ENCODE measurements at regions not wholly inside any gene's neighbourhood (a gene's known extent, or its start where the extent isn't known, plus 50 kb on each side); places are given as distances from the start of the nearest gene placed in this dataset.

DNA sequence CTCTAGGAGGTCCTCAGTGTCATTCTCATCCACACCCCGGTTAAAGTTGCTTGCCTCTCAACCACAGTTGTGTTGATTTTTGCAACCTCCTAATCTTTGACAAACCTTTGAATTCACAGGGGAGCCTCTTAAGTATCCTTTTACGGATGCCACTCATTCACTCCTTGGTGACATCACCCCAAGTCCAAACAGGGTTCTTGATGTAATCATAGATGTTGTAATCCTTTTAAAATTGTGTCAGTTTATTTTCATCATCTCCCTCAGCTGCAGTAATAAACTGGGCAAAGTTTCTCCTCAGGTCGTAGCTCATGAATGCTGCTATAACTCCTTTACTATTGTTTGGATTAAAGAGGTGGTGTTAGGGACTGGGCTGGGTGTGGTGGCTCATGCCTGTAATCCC, 637.2 kb upstream of the NUDT12 start:
- H3K9me3 Mint-ChIP-seq, result peaks cover 6 to 7% of the 10 kb centered on the region in 2 donors
- no peaks in the 10 kb centered on the region for H3K36me3 ChIP-seq (ENCODE audit: control insufficient read depth, insufficient read depth, low read length)
- H3K27me3 ChIP-seq (ENCODE audit: control insufficient read depth, insufficient read depth, low read length), result no peaks in the 10 kb centered on the region
- WGBS (ENCODE audit: insufficient coverage), result 79% methylated on average over 2 of the region's 3 CpGs
- no peaks in the 10 kb centered on the region for H3K4me1 Mint-ChIP-seq
- ATAC-seq, result no peak
- TF ChIP-seq, protein P1, sequence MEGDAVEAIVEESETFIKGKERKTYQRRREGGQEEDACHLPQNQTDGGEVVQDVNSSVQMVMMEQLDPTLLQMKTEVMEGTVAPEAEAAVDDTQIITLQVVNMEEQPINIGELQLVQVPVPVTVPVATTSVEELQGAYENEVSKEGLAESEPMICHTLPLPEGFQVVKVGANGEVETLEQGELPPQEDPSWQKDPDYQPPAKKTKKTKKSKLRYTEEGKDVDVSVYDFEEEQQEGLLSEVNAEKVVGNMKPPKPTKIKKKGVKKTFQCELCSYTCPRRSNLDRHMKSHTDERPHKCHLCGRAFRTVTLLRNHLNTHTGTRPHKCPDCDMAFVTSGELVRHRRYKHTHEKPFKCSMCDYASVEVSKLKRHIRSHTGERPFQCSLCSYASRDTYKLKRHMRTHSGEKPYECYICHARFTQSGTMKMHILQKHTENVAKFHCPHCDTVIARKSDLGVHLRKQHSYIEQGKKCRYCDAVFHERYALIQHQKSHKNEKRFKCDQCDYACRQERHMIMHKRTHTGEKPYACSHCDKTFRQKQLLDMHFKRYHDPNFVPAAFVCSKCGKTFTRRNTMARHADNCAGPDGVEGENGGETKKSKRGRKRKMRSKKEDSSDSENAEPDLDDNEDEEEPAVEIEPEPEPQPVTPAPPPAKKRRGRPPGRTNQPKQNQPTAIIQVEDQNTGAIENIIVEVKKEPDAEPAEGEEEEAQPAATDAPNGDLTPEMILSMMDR (IDR thresholded peaks at IDR 0.05), result no peak
- H3K27me3 Mint-ChIP-seq (ENCODE audit: low read depth in 2 of 2), result no peaks in the 10 kb centered on the region
- H3K27ac ChIP-seq (ENCODE audit: low read length), result no peak overlapping the region
- DNase-seq, result no peak
- intact Hi-C loops (cut with micrococcal nuclease), result no loop called here
- H3K4me3 ChIP-seq (ENCODE audit: low read length), result no peak overlapping the region
- H3K4me3 Mint-ChIP-seq, result no peak overlapping the region
- peaks cover 7% of the 10 kb centered on the region for H3K36me3 Mint-ChIP-seq
- no peak overlapping the region for H3K27ac Mint-ChIP-seq
- no peaks in the 10 kb centered on the region for H3K4me1 ChIP-seq (ENCODE audit: control insufficient read depth, insufficient read depth, low read length)
- peaks cover 4% of the 10 kb centered on the region for H3K9me3 ChIP-seq (ENCODE audit: control insufficient read depth, insufficient read depth, low read length)

- Mint-ChIP-seq H3K4me1 (no peaks in the 10 kb centered on the region), H3K27me3 (ENCODE audit: low read depth in 2 of 2) (no peaks in the 10 kb centered on the region), H3K36me3 (peaks cover 7% of the 10 kb centered on the region), H3K9me3 (peaks cover 6 to 7% of the 10 kb centered on the region in 2 donors), H3K4me3 (no peak overlapping the region), H3K27ac (no peak overlapping the region)
- TF ChIP-seq, protein P1 (IDR thresholded peaks at IDR 0.05), result no peak
- no peak for ATAC-seq
- no peak overlapping the region for H3K4me3 ChIP-seq (ENCODE audit: low read length)
- H3K9me3 ChIP-seq (ENCODE audit: control insufficient read depth, insufficient read depth, low read length), result peaks cover 4% of the 10 kb centered on the region
- 94% methylated on average over 1 of the region's 1 CpG for WGBS (ENCODE audit: insufficient coverage)
- no peaks in the 10 kb centered on the region for H3K27me3 ChIP-seq (ENCODE audit: control insufficient read depth, insufficient read depth, low read length)
- no peaks in the 10 kb centered on the region for H3K36me3 ChIP-seq (ENCODE audit: control insufficient read depth, insufficient read depth, low read length)
- DNase-seq, result no peak
- no peak overlapping the region for H3K27ac ChIP-seq (ENCODE audit: low read length)
- intact Hi-C loops (cut with micrococcal nuclease), result no loop called here
- no peaks in the 10 kb centered on the region for H3K4me1 ChIP-seq (ENCODE audit: control insufficient read depth, insufficient read depth, low read length)
These were observed 635.6 kb upstream of the NUDT12 start for GRCh38 chr5:104198156-104198555.

- no peaks in the 10 kb centered on the region for H3K4me1 ChIP-seq (ENCODE audit: control insufficient read depth, insufficient read depth, low read length)
- TF ChIP-seq, protein P1 (IDR thresholded peaks at IDR 0.05), result no peak
- intact Hi-C loops (cut with micrococcal nuclease), result no loop called here
- WGBS (ENCODE audit: insufficient coverage), result 25% methylated on average over 1 of the region's 2 CpGs
- Mint-ChIP-seq H3K27ac (no peak overlapping the region), H3K36me3 (no peaks in the 10 kb centered on the region), H3K4me1 (no peaks in the 10 kb centered on the region), H3K27me3 (ENCODE audit: low read depth in 2 of 2) (no peaks in the 10 kb centered on the region), H3K9me3 (peaks cover 5 to 7% of the 10 kb centered on the region in 2 donors), H3K4me3 (no peak overlapping the region)
- no peak overlapping the region for H3K27ac ChIP-seq (ENCODE audit: low read length)
- no peaks in the 10 kb centered on the region for H3K36me3 ChIP-seq (ENCODE audit: control insufficient read depth, insufficient read depth, low read length)
- peaks cover 28% of the 10 kb centered on the region for H3K9me3 ChIP-seq (ENCODE audit: control insufficient read depth, insufficient read depth, low read length)
- H3K27me3 ChIP-seq (ENCODE audit: control insufficient read depth, insufficient read depth, low read length), result no peaks in the 10 kb centered on the region
- ATAC-seq (no peak), DNase-seq (no peak)
- no peak overlapping the region for H3K4me3 ChIP-seq (ENCODE audit: low read length)
These were observed 627.3 kb upstream of the NUDT12 start for GRCh38 chr5:104189909-104190308.

DNA sequence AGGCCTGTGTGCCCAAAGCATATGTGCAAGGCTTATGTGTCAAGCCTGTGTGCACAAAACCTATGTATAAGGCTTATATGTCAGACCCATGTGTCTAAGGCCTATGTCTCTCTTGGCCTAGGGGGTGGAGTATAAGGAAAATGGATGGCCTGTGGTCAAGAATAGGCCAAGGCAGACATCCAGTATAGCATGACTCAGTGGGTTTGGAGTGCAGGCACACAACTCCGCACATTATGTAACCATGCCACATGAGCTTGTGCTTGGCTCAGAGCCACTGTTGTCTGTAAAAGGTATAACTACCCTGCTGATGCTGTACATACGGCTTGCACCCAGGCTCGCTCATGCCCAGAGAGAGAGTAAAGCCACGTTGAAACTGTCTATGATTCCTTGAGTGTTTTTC, 626.4 kb upstream of the NUDT12 start:
- Mint-ChIP-seq H3K9me3 (peaks cover 5% of the 10 kb centered on the region in 2 donors), H3K4me3 (no peak overlapping the region), H3K4me1 (no peaks in the 10 kb centered on the region), H3K27ac (no peak overlapping the region), H3K27me3 (ENCODE audit: low read depth in 2 of 2) (no peaks in the 10 kb centered on the region), H3K36me3 (no peaks in the 10 kb centered on the region)
- H3K4me1 ChIP-seq (ENCODE audit: control insufficient read depth, insufficient read depth, low read length), result no peaks in the 10 kb centered on the region
- H3K36me3 ChIP-seq (ENCODE audit: control insufficient read depth, insufficient read depth, low read length), result no peaks in the 10 kb centered on the region
- peaks cover 28% of the 10 kb centered on the region for H3K9me3 ChIP-seq (ENCODE audit: control insufficient read depth, insufficient read depth, low read length)
- no peak for ATAC-seq
- 87% methylated on average over 4 of the region's 4 CpGs for WGBS (ENCODE audit: insufficient coverage)
- no peak overlapping the region for H3K4me3 ChIP-seq (ENCODE audit: low read length)
- no peaks in the 10 kb centered on the region for H3K27me3 ChIP-seq (ENCODE audit: control insufficient read depth, insufficient read depth, low read length)
- H3K27ac ChIP-seq (ENCODE audit: low read length), result no peak overlapping the region
- intact Hi-C loops (cut with micrococcal nuclease), result no loop called here
- TF ChIP-seq, protein P1 (IDR thresholded peaks at IDR 0.05), result no peak
- no peak for DNase-seq

Data from natural killer cell (primary cell).